HepG2 (cell line): ENCODE measurements at regions not wholly inside any gene's neighbourhood (a gene's known extent, or its start where the extent isn't known, plus 50 kb on each side); places are given as distances from the start of the nearest gene placed in this dataset.

ENCODE experiments used
- ATAC-seq: fragments of 200-7000 bp; cut with Tn5 transposase; 3 replicates; pipeline ENCODE4 v1.9.1; 2020; ENCODE audit warnings: mild to moderate bottlenecking, moderate library complexity
- BruUV-seq: library from RNA; stranded (reverse); fragments of 400-500 nt; replicated peaks from 2 replicates; lab custom pipeline; 2021; lab: Mats Ljungman, UMichigan
- CTCF ChIA-PET: fragments of 300-600 bp; formaldehyde crosslinking; extraction: SDS; loops from one replicate; lab custom pipeline; 2021; ENCODE audit warnings: low total read pairs, inconsistent platforms, low intra/inter-chr PET ratio; lab: Yijun Ruan, JAX
- POLR2A ChIA-PET: fragments of 350-600 bp; sonication (Branson Sonifier 250); formaldehyde crosslinking; loops from one replicate; lab custom pipeline; 2020; ENCODE audit warnings: antibody characterized with exemption, inconsistent platforms; lab: Yijun Ruan, JAX
- DNase-seq: peaks from one replicate; pipeline ENCODE4 v3.0.0-alpha.2; 2015; ENCODE audit warnings: low spot score
- FAIRE-seq: peaks from 3 replicates; lab custom pipeline; 2011; peaks lifted over from hg19 to GRCh38; lab: Jason Lieb, UNC
- H2AFZ ChIP-seq: one replicate; pipeline ENCODE4 v1.6.1; 2011; ENCODE audit warnings: low read length, inconsistent platforms
- H3K27ac ChIP-seq: fragments of 300-600 bp; 3 replicates; pipeline ENCODE4 v1.8.0; 2011; ENCODE audit warnings: mixed run types, mild to moderate bottlenecking, mixed read lengths, low read length, inconsistent platforms; ENCODE audit not compliant: insufficient read depth; ENCODE audit errors: extremely low read length
- H3K27me3 ChIP-seq, 2 experiments: fragments of 200-600 bp in 1 of 2; 2 replicates in 1 of 2; 3 replicates in 1 of 2; pipeline versions ENCODE4 v1.6.0 to v1.8.0; 2011; ENCODE audit warnings: low read length in 2 of 2, mild to moderate bottlenecking in 2 of 2, moderate library complexity in 2 of 2, inconsistent platforms in 1 of 2; ENCODE audit not compliant: insufficient read depth in 2 of 2, control insufficient read depth in 1 of 2
- H3K36me3 ChIP-seq, 2 experiments: fragments of 200-600 bp in 1 of 2; replicated peaks in 1 of 2; 2 replicates in 1 of 2; 3 replicates in 1 of 2; pipeline versions ENCODE4 v1.5.1 to v1.8.0; 2011; ENCODE audit warnings: low read length in 2 of 2, inconsistent platforms in 1 of 2; ENCODE audit not compliant: insufficient read depth in 2 of 2, control insufficient read depth in 1 of 2
- H3K4me1 ChIP-seq: 2 replicates; pipeline ENCODE4 v1.5.1; 2012; ENCODE audit warnings: low read length, inconsistent platforms; ENCODE audit not compliant: insufficient read depth
- H3K4me2 ChIP-seq: 2 replicates; pipeline ENCODE4 v1.6.0; 2011; ENCODE audit warnings: low read depth, low read length, inconsistent platforms
- H3K4me3 ChIP-seq, 3 experiments: fragments of 200-600 bp in 1 of 3; sonication (generic), shearing (Covaris generic) in 1 of 3; replicated peaks in 1 of 3; 2 replicates each; pipeline ENCODE4 v1.5.1; 2011 to 2016; ENCODE audit warnings: low read length in 3 of 3, inconsistent platforms in 2 of 3, low read depth in 2 of 3, mild to moderate bottlenecking in 2 of 3, control low read depth in 1 of 3, mixed read lengths in 1 of 3; ENCODE audit not compliant: insufficient read depth in 1 of 3
- H3K79me2 ChIP-seq: one replicate; pipeline ENCODE4 v1.6.1; 2011; ENCODE audit warnings: low read length, inconsistent platforms; ENCODE audit not compliant: insufficient read depth
- H3K9ac ChIP-seq: 2 replicates; pipeline ENCODE4 v1.6.0; 2011; ENCODE audit warnings: mild to moderate bottlenecking, low read depth, low read length, inconsistent platforms; ENCODE audit not compliant: insufficient read depth
- H3K9me3 ChIP-seq: 2 replicates; pipeline ENCODE4 v1.5.1; 2012; ENCODE audit warnings: mild to moderate bottlenecking, low read length
- H4K20me1 ChIP-seq: 2 replicates; pipeline ENCODE4 v1.6.0; 2011; ENCODE audit warnings: inconsistent platforms, mild to moderate bottlenecking, low read length, moderate library complexity; ENCODE audit not compliant: insufficient read depth
- ATF4 ChIP-seq, 2 experiments: fragments of 450-650 bp in 1 of 2; sonication (generic) in 1 of 2; formaldehyde crosslinking; IDR thresholded peaks; 2 replicates each; pipeline versions ENCODE4 v1.5.0 to v1.8.0; 2020 to 2022; ENCODE audit warnings: mild to moderate bottlenecking in 1 of 2, missing genetic modification reagents in 1 of 2
- CENPBD1 ChIP-seq: sonication (generic); formaldehyde crosslinking; IDR thresholded peaks from 2 replicates; pipeline ENCODE4 v1.8.0; 2022; ENCODE audit warnings: missing genetic modification reagents, low read depth, mild to moderate bottlenecking, borderline replicate concordance
- FOXP1 ChIP-seq, 2 experiments: fragments of 450-650 bp in 1 of 2; IDR thresholded peaks; 2 replicates each; pipeline ENCODE4 v1.6.1; 2017 to 2018; ENCODE audit warnings: antibody characterized with exemption in 1 of 2
- HNF4A ChIP-seq: sonication (generic); formaldehyde crosslinking; IDR thresholded peaks from 2 replicates; pipeline ENCODE4 v1.4.0; 2020; ENCODE audit warnings: missing genetic modification reagents
- POGK ChIP-seq: sonication (generic); formaldehyde crosslinking; conservative IDR thresholded peaks from 2 replicates; pipeline ENCODE4 v1.8.0; 2022; ENCODE audit warnings: mild to moderate bottlenecking, moderate library complexity, missing genetic modification reagents
- SMARCC2 ChIP-seq: fragments of 450-650 bp; IDR thresholded peaks from 2 replicates; pipeline ENCODE4 v1.6.1; 2017; ENCODE audit warnings: antibody characterized with exemption, mild to moderate bottlenecking
- TEAD3 ChIP-seq: optimal IDR thresholded peaks from 2 replicates; pipeline ENCODE3; 2016; ENCODE audit warnings: borderline replicate concordance
- TERF1 ChIP-seq: sonication (generic); formaldehyde crosslinking; IDR thresholded peaks from 2 replicates; pipeline ENCODE4 v1.8.0; 2022; ENCODE audit warnings: mild to moderate bottlenecking, missing genetic modification reagents, moderate library complexity
- ZNF207 ChIP-seq: fragments of 450-650 bp; IDR thresholded peaks from 2 replicates; pipeline ENCODE4 v1.6.1; 2016; ENCODE audit warnings: antibody characterized with exemption, borderline replicate concordance
- ZNF747 ChIP-seq: sonication (generic); formaldehyde crosslinking; IDR thresholded peaks from 2 replicates; pipeline ENCODE4 v1.8.1; 2023; ENCODE audit warnings: missing genetic modification reagents, mild to moderate bottlenecking, borderline replicate concordance
- WGBS: methylation state at CpG from one replicate; pipeline ENCODE4 v1.1.6; 2017; ENCODE audit warnings: low lambda C conversion rate; 5-methylcytosine and 5-hydroxymethylcytosine counted together
- in situ Hi-C: cut with HindIII; loops from 2 replicates; pipeline ENCODE4 v1.10.0; 2017; ENCODE audit warnings: low pct_unique_long_range_greater_than_20kb; ENCODE audit not compliant: extremely low pct_ligation_motif_present
- intact Hi-C: fragments of 100-400 bp; cut with micrococcal nuclease; formaldehyde crosslinking; loops from one replicate; pipeline ENCODE4 v1.10.0; 2022; ENCODE audit not compliant: unreplicated experiment

GRCh38 chr4:156705311-156705710 lies 266.3 kb downstream of the PDGFC start:
- CTCF ChIA-PET, result no interaction called here
- Histone ChIP-seq H3K27ac (no peak overlapping the region), H3K36me3 (no peaks in the 10 kb centered on the region), H3K79me2 (no peaks in the 10 kb centered on the region), H4K20me1 (no peaks in the 10 kb centered on the region), H3K9ac (no peak overlapping the region), H3K4me2 (no peak overlapping the region), H3K27me3 (no peaks in the 10 kb centered on the region), H2AFZ (no peak overlapping the region), H3K4me1 (no peaks in the 10 kb centered on the region), H3K9me3 (no peaks in the 10 kb centered on the region), H3K4me3 (no peak overlapping the region)
- intact Hi-C loops, result no loop called here
- no peak for FAIRE-seq
- POLR2A ChIA-PET, result no interaction called here
- BruUV-seq, result no TSS peak
- ATAC-seq, result no peak
- TF ChIP-seq POGK (CRISPR knock-in tag), result no peak
- TF ChIP-seq CENPBD1 (CRISPR knock-in tag), result no peak
- in situ Hi-C loops, result no loop called here
- WGBS, result 0% methylated on average over 1 of the region's 1 CpG
- DNase-seq, result no peak

GRCh38 chr4:156695163-156695562 lies 276.4 kb downstream of the PDGFC start:
- H3K36me3 ChIP-seq, result no peaks in the 10 kb centered on the region
- H4K20me1 ChIP-seq, result no peaks in the 10 kb centered on the region
- no peak overlapping the region for H3K27ac ChIP-seq
- POLR2A ChIA-PET, result no interaction called here
- no peak for ATAC-seq
- no peaks in the 10 kb centered on the region for H3K79me2 ChIP-seq
- CTCF ChIA-PET, result no interaction called here
- H2AFZ ChIP-seq, result no peak overlapping the region
- H3K27me3 ChIP-seq, result no peaks in the 10 kb centered on the region
- intact Hi-C loops (no loop called here), in situ Hi-C loops (loop anchor here (10.0 kb wide), 1 partner anchor 280 kb away; the partner anchor contains the start of gene PDGFC)
- WGBS, result 61% methylated on average over 3 of the region's 7 CpGs
- no peak overlapping the region for H3K4me3 ChIP-seq
- DNase-seq, result no peak
- TF ChIP-seq TERF1 (CRISPR knock-in tag) (no peak), HNF4A (CRISPR knock-in tag) (no peak), ZNF207 (no peak), FOXP1 (IDR thresholded peaks at IDR 0.05) (no peak), FOXP1 (CRISPR knock-in tag; IDR thresholded peaks at IDR 0.05) (no peak), ATF4 (CRISPR knock-in tag; IDR thresholded peaks at IDR 0.05) (no peak), ZNF747 (CRISPR knock-in tag) (no peak), TEAD3 (CRISPR knock-in tag) (no peak), SMARCC2 (no peak)
- H3K9ac ChIP-seq, result no peak overlapping the region
- H3K4me2 ChIP-seq, result no peak overlapping the region
- no peak for FAIRE-seq
- BruUV-seq, result no TSS peak
- H3K9me3 ChIP-seq, result no peaks in the 10 kb centered on the region
- H3K4me1 ChIP-seq, result no peaks in the 10 kb centered on the region
